ENCODE measurements at regions not wholly inside any gene's neighbourhood (a gene's known extent, or its start where the extent isn't known, plus 50 kb on each side); places are given as distances from the start of the nearest gene placed in this dataset.

DNA sequence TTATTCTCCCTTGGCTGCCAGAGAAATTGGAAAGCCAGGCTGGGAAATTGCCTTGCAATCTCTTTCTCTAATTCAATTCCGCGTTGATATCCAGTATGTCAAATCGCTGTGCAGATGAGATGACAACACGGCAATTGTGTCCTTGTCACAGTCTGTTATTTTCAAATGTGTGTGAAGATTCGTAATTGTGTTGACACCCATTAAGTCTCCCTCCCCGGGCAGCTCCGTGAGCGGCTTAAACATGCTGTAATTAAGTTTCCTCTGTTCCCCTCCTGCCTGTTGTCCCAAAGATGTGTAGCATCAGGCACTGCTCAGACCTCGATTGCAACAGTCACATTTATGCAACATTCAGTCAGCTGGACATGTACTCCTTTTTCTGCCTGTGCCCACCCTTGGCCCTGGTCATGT, 209.5 kb downstream of the LPIN1 start:
- no peak for DNase-seq

- DNase-seq: no peak
Measured at GRCh38 chr2:11962707-11963328, 216.4 kb downstream of the LPIN1 start.

GRCh38 chr2:11963966-11964365, 217.5 kb downstream of the LPIN1 start:
- no peak for DNase-seq

DNA sequence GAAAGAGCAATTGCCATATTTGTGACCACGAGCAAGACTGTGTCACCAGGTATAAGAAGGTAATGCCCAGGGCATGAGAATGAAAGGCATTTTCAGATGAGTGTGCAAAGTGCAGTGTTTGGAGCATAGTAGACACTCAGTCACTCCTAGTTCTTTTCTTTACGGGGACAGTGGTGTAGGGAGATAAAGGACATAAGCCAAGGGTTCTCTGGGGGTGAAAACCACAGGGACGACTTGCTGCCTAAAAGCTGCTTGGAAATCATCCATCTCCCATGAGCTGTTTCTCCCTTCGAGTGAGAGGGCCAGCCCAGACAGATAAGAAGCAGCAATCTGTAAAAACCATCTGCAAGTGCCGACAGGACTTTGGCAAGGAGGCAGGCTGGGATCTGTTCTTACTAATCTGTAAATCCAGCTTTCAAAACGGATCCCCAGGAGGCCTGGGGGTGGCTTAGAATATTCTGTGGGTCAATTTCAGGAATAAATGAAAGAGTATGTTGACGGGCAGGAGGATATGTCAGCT, 221.6 kb downstream of the LPIN1 start:
- no peak for DNase-seq

GRCh38 chr2:11968521-11968920, 222.1 kb downstream of the LPIN1 start:
- no peak for DNase-seq

- DNase-seq: no peak
Measured at GRCh38 chr2:11969774-11970173, 223.3 kb downstream of the LPIN1 start.

- no peak for DNase-seq
Measured at GRCh38 chr2:11974573-11974972, 228.1 kb downstream of the LPIN1 start.

DNA sequence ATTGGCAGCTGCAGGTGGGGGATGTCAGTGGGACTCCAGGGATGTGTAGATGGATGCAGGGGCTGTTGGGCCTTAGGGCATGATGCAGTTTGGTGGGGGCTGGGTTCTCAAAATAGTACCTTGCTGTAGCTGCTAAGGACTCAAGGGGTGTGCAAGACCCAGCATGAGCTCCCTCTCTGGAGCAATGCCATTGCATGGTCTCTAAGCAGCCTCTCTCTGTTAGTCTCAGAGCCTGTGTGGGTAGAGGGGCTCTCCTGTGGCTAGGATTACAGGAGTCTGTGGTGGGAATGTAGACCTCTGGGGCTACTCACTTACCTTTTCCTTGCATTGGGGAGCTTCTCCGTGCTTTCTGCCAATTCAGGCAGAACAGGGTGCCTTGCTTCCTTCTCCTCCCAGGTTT, 228.9 kb downstream of the LPIN1 start:
- no peak for DNase-seq

DNA sequence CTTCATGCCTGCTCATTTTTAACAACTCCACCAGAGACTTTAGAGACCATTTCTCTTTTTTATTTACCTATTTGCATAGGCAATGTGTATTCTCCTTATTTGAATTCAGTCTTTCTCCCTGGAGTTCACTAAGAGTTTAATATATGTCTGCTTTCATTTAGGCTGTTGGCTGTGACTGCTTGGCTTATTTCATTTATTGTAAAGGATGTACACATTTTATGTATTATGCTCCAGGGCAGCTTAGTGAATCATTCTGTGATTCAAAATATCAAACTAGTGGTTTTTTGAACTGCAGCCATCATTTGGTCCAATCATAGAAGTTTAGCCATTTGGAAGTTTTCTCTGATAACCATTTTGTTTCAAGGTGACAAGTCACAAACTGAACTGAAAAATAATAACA, 229.6 kb downstream of the LPIN1 start:
- DNase-seq: no peak

- DNase-seq: no peak
Measured at GRCh38 chr2:11977766-11978524, 231.5 kb downstream of the LPIN1 start.

DNA sequence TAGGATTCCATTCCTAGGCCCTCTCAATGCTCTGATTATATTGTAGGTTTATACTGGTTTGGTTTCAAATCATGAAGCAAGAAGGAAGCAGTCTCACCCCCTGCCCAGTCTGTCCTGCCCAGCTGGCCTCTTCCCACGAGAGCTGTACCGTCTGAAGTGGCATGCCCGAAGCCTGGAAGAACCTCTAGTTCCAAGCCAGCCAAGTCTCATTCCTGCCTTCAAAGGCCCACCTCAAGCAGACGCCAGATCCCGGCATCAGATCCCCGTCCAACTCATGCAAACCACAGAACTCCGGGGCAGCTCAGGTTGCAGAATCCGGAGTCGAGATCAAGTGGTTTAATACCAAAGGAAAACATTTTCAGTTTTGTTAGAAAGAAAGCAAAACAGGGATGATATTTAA, 234.4 kb downstream of the LPIN1 start:
- no peak for DNase-seq

- DNase-seq: no peak
Measured at GRCh38 chr2:11983401-11983800, 237.0 kb downstream of the LPIN1 start.

GRCh38 chr2:11983870-11984269, 237.4 kb downstream of the LPIN1 start:
- DNase-seq: no peak

- DNase-seq: no peak
Measured at GRCh38 chr2:11984316-11985158, 238.1 kb downstream of the LPIN1 start.

- DNase-seq: no peak
Measured at GRCh38 chr2:11985817-11986566, 239.6 kb downstream of the LPIN1 start.

DNA sequence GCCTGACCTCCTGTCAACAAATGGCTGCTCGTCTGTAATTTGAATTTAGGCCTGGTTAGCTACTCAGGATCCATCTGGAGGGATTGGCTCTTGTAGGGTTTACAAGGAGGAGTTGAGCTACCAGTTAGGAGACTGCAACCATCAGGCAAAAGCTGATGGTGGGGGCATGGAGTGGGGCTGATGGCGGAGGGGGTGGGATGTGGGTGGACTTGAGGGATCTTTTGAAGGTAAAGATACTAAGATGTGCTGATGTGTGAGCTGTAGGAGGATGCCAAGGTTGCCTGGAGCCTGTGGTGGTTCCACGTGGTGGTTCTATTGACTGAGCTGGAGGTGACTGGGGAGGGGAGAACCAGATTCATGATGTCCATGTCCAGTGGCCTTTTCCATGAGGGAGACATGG, 240.7 kb downstream of the LPIN1 start:
- DNase-seq: no peak

GRCh38 chr2:11988691-11989353, 242.4 kb downstream of the LPIN1 start:
- DNase-seq: no peak

DNA sequence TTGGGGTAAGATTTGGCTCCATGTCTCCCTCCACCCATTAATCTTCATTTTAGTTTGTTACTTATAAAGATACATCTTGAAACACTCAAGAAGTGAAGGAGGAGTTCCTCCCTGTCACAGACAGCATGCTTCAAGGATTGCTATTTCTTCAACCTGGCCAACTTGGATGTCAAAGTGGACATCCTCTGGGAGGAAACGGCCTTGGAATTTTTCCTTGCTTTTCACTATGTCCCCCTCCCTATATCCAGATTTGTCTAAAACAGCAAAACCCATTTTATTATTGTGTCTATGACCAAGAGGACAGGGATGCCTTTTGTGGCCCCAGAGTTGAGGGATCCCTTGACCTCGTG, 242.9 kb downstream of the LPIN1 start:
- no peak for DNase-seq

DNA sequence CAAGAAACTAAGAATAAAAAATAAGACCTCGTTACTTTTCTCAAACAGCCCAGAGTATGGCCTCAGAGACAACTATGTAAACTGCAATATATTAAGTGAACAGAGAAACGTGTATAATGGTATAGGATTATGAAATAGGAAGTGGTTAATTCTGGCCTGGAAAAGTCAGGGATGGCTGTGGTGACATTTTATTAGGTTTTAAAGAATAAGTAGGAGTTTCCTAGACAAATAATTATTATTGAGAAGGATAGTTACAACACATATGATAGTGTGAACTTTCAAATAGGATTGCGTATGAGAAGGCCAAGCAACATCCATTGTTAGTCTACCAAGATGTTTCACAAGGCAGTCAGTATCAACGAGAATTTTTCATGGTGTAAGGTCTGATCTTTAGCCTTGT, 244.1 kb downstream of the LPIN1 start:
- no peak for DNase-seq

- DNase-seq: no peak
Measured at GRCh38 chr2:11993749-11994148, 247.3 kb downstream of the LPIN1 start.

GRCh38 chr2:11995456-11995855, 249.0 kb downstream of the LPIN1 start:
- DNase-seq: no peak

DNA sequence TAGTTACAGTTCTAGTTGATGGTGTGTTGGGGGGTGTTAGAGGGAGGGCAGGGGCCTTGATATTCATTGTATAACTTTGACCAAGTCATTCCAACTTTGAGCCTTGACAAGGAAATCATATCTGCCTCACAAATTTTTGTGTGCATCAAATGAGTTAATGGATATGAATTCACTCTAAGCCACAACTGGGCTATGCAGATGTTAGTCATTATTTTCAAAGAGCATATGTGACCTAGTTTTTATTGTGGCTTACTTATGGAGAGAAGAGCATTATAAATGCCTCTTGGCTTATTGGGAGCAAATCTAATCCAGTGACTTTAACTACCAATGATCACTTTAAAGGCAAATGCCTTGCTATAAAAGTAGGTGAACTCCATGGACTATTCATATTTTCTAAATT, 250.2 kb downstream of the LPIN1 start:
- no peak for DNase-seq

Data from T-helper 2 cell (primary cell).